ENCODE measurements at regions not wholly inside any gene's neighbourhood (a gene's known extent, or its start where the extent isn't known, plus 50 kb on each side); places are given as distances from the start of the nearest gene placed in this dataset.

GRCh38 chr12:98173773-98174427 is 341.5 kb upstream of the TMPO start:
- Histone ChIP-seq H2AFZ (ENCODE audit: low read depth, low read length) (no peak overlapping the region), H3K4me2 (ENCODE audit: insufficient read depth, low read length) (no peak overlapping the region), H3K27ac (ENCODE audit: extremely low read depth, low read depth, low read length) (no peak overlapping the region), H3K9me1 (ENCODE audit: control insufficient read depth, insufficient read depth, low read length) (no peaks in the 10 kb centered on the region), H3K4me3 (no peak overlapping the region), H4K20me1 (replicated peaks; ENCODE audit: control insufficient read depth, insufficient read depth, low read length) (no peaks in the 10 kb centered on the region), H3K9me3 (replicated peaks; ENCODE audit: control insufficient read depth, insufficient read depth, low read depth, low read length) (no peaks in the 10 kb centered on the region), H3K36me3 (ENCODE audit: control insufficient read depth, insufficient read depth, low read length) (no peaks in the 10 kb centered on the region), H3K9ac (ENCODE audit: insufficient read depth in 1 of 2, low read depth in 2 of 2, low read length in 2 of 2) (no peak overlapping the region), H3K79me2 (ENCODE audit: control insufficient read depth, insufficient read depth, low read length) (no peaks in the 10 kb centered on the region), H3K4me1 (replicated peaks in 1 of 2; ENCODE audit: control insufficient read depth in 2 of 2, insufficient read depth in 2 of 2, low read length in 2 of 2) (no peaks in the 10 kb centered on the region), H3K27me3 (ENCODE audit: control insufficient read depth in 2 of 2, insufficient read depth in 2 of 2, low read length in 2 of 2) (no peaks in the 10 kb centered on the region)
- no peak for DNase-seq (ENCODE audit: extremely low read depth in 1 of 4, low spot score in 3 of 4)
- TF ChIP-seq SFPQ (IDR thresholded peaks at IDR 0.05; ENCODE audit: low read depth, low read length) (no peak), SMAD4 (CRISPR knock-in tag; conservative IDR thresholded peaks at IDR 0.05) (no peak), ZNF668 (CRISPR knock-in tag; IDR thresholded peaks at IDR 0.05) (no peak), NR2F6 (CRISPR knock-in tag; IDR thresholded peaks at IDR 0.05) (no peak), STAT6 (CRISPR knock-in tag; IDR thresholded peaks at IDR 0.05) (no peak), ZNF764 (CRISPR knock-in tag; IDR thresholded peaks at IDR 0.05; ENCODE audit: low read depth) (no peak), ZNF445 (CRISPR knock-in tag; IDR thresholded peaks at IDR 0.05; ENCODE audit: low read depth) (no peak), CHCHD3 (CRISPR knock-in tag; IDR thresholded peaks at IDR 0.05) (no peak), CBFA2T2 (conservative IDR thresholded peaks at IDR 0.05) (no peak), FOXJ3 (CRISPR knock-in tag; IDR thresholded peaks at IDR 0.05) (no peak), STAT5B (CRISPR knock-in tag; IDR thresholded peaks at IDR 0.05) (no peak), TRIM28 (IDR thresholded peaks at IDR 0.05) (no peak), MCM3 (IDR thresholded peaks at IDR 0.05) (no peak), TRIM25 (IDR thresholded peaks at IDR 0.05; ENCODE audit: borderline replicate concordance) (no peak), RBM14 (IDR thresholded peaks at IDR 0.05; ENCODE audit: borderline replicate concordance, insufficient read depth, low read depth, low read length) (no peak), ZNF282 (CRISPR knock-in tag; IDR thresholded peaks at IDR 0.05) (no peak), KHSRP (IDR thresholded peaks at IDR 0.05) (no peak)
- intact Hi-C loops (cut with micrococcal nuclease) (no loop called here), in situ Hi-C loops (cut with MboI) (no loop called here)
- CTCF ChIA-PET (ENCODE audit: low intra/inter-chr PET ratio) = no interaction called here
- POLR2A ChIA-PET = interaction anchor here (0.8 kb wide), 1 partner anchor 408 kb away, joined by 5 read pairs; no protein-coding TSS in a partner anchor
- 0% methylated on average over 1 of the region's 1 CpG for WGBS (ENCODE audit: insufficient coverage, low coverage, missing lambda C conversion rate)
- ATAC-seq = no peak
- BruUV-seq (replicated peaks) = no TSS peak
- FAIRE-seq = no peak

All from K562 (cell line).